Liver (tissue), 3 donors: ENCODE measurements at regions not wholly inside any gene's neighbourhood (a gene's known extent, or its start where the extent isn't known, plus 50 kb on each side); places are given as distances from the start of the nearest gene placed in this dataset.

Experiments
- GABPA ChIP-seq, 2 donors: IDR thresholded peaks in 1 of 2; conservative IDR thresholded peaks in 1 of 2; 2 replicates each; pipeline ENCODE4 v1.6.1; 2016; ENCODE audit warnings: antibody characterized with exemption in 2 of 2, mild to moderate bottlenecking in 1 of 2, moderate library complexity in 1 of 2
- JUND ChIP-seq, 2 donors: IDR thresholded peaks; 2 replicates each; pipeline ENCODE4 v1.6.1; 2016; ENCODE audit warnings: antibody characterized with exemption in 2 of 2
- RAD21 ChIP-seq, 2 donors: IDR thresholded peaks; 2 replicates each; pipeline ENCODE4 v1.6.1; 2016; ENCODE audit warnings: antibody characterized with exemption in 2 of 2, mild to moderate bottlenecking in 2 of 2
- SP1 ChIP-seq: IDR thresholded peaks from 2 replicates; pipeline ENCODE4 v1.6.1; 2018; ENCODE audit warnings: antibody characterized with exemption, mild to moderate bottlenecking
- TAF1 ChIP-seq: conservative IDR thresholded peaks from 2 replicates; pipeline ENCODE4 v1.6.1; 2016; ENCODE audit warnings: antibody characterized with exemption, mild to moderate bottlenecking
- TF ChIP-seq, protein P1 (sequence below): fragments of 150-350 bp; IDR thresholded peaks from 2 replicates; pipeline ENCODE4 v1.5.1; 2017; ENCODE audit warnings: improper control_type of control experiment, low read depth, low read length; ENCODE audit not compliant: missing input control
- TF ChIP-seq, protein P2 (sequence below): IDR thresholded peaks from 2 replicates; pipeline ENCODE4 v1.6.1; 2016; ENCODE audit warnings: antibody characterized with exemption
- TF ChIP-seq, protein P3 (sequence below): IDR thresholded peaks from 2 replicates; pipeline ENCODE4 v1.6.1; 2016; ENCODE audit warnings: antibody characterized with exemption, mild to moderate bottlenecking
- donor health status: healthy.
- donor health status: healthy.

DNA sequence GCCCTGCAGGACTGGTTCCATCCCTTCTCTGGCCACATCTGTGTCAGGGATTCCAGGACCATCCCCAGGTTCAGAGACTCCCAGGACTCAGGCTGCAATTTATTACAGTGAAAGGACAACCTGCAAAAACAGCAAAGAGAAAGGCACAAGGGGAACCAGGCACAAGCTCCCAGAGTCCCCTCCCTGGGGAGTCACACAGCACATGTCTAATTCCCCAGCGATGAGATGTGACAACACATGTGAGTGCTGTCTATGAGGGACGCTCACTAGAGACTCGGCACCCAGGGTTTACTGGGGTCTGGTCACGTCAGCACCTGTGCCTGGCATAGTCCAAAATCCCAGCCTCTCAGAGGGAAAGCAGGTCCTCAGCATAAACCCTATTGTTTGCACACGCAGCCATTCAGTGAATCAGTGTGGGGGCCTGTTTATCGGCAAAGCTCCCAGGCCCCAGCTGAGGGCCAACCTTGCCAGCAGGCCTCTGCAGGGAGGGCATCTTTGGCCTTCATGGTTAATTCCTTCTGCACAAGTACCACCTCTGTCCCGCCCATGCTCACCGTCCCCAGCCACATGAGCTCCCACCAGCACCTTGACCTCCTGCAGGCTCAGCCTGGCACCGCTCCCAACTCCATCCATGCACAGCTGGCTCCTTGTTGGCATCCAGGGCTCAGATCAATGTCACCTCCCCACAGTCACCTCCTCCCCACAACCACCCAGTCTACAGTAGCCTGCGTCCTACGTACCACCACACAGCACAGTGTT is 198.9 kb upstream of the SFSWAP start:
- TF ChIP-seq, protein P1, sequence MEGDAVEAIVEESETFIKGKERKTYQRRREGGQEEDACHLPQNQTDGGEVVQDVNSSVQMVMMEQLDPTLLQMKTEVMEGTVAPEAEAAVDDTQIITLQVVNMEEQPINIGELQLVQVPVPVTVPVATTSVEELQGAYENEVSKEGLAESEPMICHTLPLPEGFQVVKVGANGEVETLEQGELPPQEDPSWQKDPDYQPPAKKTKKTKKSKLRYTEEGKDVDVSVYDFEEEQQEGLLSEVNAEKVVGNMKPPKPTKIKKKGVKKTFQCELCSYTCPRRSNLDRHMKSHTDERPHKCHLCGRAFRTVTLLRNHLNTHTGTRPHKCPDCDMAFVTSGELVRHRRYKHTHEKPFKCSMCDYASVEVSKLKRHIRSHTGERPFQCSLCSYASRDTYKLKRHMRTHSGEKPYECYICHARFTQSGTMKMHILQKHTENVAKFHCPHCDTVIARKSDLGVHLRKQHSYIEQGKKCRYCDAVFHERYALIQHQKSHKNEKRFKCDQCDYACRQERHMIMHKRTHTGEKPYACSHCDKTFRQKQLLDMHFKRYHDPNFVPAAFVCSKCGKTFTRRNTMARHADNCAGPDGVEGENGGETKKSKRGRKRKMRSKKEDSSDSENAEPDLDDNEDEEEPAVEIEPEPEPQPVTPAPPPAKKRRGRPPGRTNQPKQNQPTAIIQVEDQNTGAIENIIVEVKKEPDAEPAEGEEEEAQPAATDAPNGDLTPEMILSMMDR, result no peak
- TF ChIP-seq TAF1, result no peak
- TF ChIP-seq, protein P2, sequence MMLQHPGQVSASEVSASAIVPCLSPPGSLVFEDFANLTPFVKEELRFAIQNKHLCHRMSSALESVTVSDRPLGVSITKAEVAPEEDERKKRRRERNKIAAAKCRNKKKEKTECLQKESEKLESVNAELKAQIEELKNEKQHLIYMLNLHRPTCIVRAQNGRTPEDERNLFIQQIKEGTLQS, result no peak
- TF ChIP-seq SP1, result no peak
- no peak for TF ChIP-seq JUND (IDR thresholded peaks at IDR 0.05)
- TF ChIP-seq, protein P3, sequence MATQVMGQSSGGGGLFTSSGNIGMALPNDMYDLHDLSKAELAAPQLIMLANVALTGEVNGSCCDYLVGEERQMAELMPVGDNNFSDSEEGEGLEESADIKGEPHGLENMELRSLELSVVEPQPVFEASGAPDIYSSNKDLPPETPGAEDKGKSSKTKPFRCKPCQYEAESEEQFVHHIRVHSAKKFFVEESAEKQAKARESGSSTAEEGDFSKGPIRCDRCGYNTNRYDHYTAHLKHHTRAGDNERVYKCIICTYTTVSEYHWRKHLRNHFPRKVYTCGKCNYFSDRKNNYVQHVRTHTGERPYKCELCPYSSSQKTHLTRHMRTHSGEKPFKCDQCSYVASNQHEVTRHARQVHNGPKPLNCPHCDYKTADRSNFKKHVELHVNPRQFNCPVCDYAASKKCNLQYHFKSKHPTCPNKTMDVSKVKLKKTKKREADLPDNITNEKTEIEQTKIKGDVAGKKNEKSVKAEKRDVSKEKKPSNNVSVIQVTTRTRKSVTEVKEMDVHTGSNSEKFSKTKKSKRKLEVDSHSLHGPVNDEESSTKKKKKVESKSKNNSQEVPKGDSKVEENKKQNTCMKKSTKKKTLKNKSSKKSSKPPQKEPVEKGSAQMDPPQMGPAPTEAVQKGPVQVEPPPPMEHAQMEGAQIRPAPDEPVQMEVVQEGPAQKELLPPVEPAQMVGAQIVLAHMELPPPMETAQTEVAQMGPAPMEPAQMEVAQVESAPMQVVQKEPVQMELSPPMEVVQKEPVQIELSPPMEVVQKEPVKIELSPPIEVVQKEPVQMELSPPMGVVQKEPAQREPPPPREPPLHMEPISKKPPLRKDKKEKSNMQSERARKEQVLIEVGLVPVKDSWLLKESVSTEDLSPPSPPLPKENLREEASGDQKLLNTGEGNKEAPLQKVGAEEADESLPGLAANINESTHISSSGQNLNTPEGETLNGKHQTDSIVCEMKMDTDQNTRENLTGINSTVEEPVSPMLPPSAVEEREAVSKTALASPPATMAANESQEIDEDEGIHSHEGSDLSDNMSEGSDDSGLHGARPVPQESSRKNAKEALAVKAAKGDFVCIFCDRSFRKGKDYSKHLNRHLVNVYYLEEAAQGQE, result no peak
- no peak for TF ChIP-seq RAD21 (IDR thresholded peaks at IDR 0.05)
- TF ChIP-seq GABPA (IDR thresholded peaks at IDR 0.05 in 1 of 2, conservative IDR thresholded peaks at IDR 0.05 in 1 of 2), result no peak
